Epithelial cell of esophagus (primary cell): ENCODE measurements at regions not wholly inside any gene's neighbourhood (a gene's known extent, or its start where the extent isn't known, plus 50 kb on each side); places are given as distances from the start of the nearest gene placed in this dataset.

ENCODE experiments used
- DNase-seq: peaks from one replicate; pipeline ENCODE4 v3.0.0; 2010; ENCODE audit warnings: low read depth
- H3K4me3 ChIP-seq: 2 replicates; pipeline ENCODE4 v1.5.1; 2011; ENCODE audit warnings: mild to moderate bottlenecking, low read length, control low read depth
- TF ChIP-seq, protein P1 (sequence below): IDR thresholded peaks from 2 replicates; pipeline ENCODE4 v1.5.1; 2011; ENCODE audit warnings: low read depth, mild to moderate bottlenecking, low read length, control low read depth, inconsistent platforms; ENCODE audit not compliant: insufficient read depth; ENCODE audit errors: missing control alignments

DNA sequence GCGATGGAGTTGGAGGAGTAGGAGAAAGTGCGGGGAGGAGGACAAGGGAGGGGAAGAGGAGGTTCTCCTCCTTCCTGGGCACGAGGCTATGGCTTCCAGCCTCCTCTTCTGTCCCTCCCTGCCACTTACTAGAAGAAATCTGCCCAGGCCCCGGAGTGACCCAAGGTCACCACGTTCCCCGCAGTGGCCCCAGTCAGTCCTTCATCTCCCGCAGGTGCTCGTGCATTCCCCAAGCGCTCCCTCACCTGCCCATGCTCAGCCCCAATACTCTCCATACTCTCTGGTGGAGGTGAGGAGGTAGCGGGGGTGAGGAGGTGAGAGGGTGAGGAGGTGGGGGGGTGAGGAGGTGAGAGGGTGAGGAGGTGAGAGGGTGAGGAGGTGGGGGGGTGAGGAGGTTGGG is 85.4 kb downstream of the CCDC185 start:
- DNase-seq = no peak
- H3K4me3 ChIP-seq = no peak overlapping the region
- TF ChIP-seq, protein P1, sequence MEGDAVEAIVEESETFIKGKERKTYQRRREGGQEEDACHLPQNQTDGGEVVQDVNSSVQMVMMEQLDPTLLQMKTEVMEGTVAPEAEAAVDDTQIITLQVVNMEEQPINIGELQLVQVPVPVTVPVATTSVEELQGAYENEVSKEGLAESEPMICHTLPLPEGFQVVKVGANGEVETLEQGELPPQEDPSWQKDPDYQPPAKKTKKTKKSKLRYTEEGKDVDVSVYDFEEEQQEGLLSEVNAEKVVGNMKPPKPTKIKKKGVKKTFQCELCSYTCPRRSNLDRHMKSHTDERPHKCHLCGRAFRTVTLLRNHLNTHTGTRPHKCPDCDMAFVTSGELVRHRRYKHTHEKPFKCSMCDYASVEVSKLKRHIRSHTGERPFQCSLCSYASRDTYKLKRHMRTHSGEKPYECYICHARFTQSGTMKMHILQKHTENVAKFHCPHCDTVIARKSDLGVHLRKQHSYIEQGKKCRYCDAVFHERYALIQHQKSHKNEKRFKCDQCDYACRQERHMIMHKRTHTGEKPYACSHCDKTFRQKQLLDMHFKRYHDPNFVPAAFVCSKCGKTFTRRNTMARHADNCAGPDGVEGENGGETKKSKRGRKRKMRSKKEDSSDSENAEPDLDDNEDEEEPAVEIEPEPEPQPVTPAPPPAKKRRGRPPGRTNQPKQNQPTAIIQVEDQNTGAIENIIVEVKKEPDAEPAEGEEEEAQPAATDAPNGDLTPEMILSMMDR = no peak

DNA sequence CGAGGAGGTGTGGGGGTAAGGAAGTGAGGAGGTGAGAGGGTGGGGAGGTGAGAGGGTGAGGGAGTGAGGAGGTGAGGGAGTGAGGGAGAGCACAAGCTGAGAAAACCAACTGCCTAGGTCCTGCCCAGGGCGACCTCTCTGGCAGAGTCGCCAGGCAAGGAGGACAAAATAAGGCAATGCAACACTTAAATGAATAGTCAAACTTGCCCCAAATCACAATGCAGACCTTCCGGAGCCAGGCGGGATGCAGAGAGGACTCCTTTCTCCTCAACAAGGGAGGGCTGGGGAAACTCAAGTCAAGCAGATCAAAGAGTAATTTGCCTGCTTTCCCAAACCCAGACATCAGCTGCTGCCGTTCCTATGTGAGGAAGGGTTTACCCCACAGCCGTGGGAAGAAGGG is 86.0 kb downstream of the CCDC185 start:
- no peak for DNase-seq
- TF ChIP-seq, protein P1 = no peak
- no peak overlapping the region for H3K4me3 ChIP-seq

DNA sequence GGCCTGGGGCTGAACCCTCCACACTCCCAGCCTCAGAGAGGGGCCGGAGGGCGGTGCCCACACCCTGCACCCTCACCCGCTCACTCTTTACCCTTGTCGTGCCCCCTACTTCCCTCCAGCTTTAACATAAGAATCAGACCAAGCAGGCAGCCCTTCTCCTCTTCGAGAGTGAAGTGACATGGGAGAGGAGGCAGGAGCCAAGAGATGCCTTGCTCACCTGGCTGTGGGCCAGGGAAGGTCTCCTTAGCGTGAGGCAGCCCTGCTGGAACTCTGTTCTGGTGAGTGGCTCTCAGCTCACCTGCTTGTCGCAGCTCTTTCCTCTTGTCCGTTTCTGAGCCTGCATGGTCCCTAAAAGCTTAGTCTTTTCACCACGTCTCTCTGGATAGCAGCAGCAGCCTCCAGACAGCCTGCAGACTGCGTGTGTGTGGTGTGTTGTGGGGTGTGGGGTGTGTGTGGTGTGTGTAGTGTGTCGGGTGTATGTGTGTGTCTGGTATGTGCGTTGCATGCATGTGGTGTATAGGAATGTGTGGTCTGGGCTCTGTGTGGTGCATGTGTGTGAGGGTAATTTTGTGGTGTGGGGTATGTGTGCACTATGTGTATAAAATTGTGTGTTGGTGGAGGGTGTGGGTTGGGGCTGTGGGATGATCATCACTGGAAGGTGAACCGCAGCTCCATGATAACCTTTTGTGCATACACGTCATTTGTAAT is 86.7 kb downstream of the CCDC185 start:
- TF ChIP-seq, protein P1 = no peak
- DNase-seq = peak; percentile 26

DNA sequence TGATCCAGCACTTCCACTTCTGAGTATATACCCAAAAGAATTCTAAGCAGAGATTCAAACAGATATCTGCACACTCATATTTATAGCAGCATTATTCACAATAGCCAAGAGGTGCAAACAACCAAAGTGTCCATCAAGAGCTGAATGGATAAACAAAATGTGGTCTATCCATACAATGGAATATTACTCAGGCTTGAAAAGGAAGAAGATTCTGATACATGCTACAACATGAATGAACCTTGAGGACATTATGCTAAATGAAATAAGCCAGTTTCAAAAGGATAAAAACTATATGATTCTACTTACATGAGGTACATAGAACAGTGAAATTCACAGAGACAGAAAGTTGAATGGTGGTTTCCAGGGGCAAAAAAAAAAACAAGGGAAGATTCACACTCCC is 88.9 kb downstream of the CCDC185 start:
- H3K4me3 ChIP-seq = no peak overlapping the region
- TF ChIP-seq, protein P1 = no peak
- no peak for DNase-seq

More for the DNA sequence above, 86.7 kb downstream of the CCDC185 start:
- H3K4me3 ChIP-seq = no peak overlapping the region

DNA sequence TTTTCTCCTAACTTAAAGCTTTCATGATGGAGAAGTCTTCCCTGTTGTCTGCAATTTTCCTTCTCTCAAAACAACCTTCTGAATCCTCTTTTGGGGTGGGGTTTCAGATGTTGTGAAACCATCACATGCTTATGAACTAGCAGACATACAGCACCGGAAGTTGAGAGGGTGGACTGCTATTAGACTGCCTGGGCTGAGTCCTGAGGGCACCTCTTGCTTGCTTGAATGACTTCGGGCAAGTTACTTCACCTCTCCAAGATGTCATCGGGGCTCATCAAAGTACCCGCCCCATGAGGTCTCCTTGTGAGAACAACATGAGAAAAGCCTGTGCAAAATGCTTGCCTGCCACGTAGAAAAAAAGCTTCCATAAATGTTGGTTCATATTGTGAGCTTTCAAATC is 89.6 kb downstream of the CCDC185 start:
- TF ChIP-seq, protein P1 = no peak
- DNase-seq = peak; percentile 51

DNA sequence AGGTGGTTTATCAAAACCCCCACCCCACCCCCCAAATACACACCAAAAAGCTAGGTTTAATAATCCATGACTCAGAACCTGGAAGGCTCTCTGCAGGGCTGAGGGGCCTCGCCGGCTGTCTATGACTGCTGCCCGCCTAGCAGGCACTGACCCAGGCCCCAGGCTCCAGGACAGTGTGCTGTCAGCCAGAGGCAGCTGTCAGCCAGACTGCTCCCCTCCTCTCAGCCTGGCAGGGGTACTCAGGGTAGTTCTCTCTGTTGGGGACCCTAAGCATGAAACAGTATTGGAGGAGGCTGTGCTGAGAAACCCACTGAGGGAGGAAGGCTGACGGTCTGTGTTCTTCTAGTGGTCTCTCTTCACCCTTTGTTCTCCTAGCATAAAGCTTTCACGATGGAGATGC is 90.3 kb downstream of the CCDC185 start:
- no peak overlapping the region for H3K4me3 ChIP-seq
- TF ChIP-seq, protein P1 = no peak
- DNase-seq = no peak

More for the DNA sequence above, 89.6 kb downstream of the CCDC185 start:
- H3K4me3 ChIP-seq = no peak overlapping the region

DNA sequence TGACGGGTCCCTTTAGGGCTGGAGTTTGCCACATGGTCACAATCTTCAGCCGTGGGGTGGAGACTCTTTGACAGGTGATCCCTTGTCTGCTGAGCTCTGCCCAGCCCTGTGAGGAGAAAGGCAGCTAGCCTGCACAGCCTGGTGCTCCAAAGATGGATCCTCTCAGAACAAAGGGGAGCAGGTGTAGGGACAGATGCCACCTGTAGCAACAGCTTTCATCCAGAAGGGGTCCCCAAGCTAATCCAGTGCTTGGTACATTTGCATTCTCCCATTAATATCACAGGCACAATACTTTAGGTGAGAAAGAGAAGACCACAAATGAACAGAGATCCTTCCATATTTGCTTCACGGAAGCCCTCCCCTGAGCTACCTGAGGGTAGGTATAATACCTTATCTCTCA is 93.2 kb downstream of the CCDC185 start:
- DNase-seq = no peak
- H3K4me3 ChIP-seq = no peak overlapping the region
- TF ChIP-seq, protein P1 = no peak
